ENCODE measurements at regions not wholly inside any gene's neighbourhood (a gene's known extent, or its start where the extent isn't known, plus 50 kb on each side); places are given as distances from the start of the nearest gene placed in this dataset.
"Not testable (repeated sequence)": the region's sequence is repeated elsewhere in the genome, so short reads cannot be mapped to it uniquely, and the experiment has no call there.

DNA sequence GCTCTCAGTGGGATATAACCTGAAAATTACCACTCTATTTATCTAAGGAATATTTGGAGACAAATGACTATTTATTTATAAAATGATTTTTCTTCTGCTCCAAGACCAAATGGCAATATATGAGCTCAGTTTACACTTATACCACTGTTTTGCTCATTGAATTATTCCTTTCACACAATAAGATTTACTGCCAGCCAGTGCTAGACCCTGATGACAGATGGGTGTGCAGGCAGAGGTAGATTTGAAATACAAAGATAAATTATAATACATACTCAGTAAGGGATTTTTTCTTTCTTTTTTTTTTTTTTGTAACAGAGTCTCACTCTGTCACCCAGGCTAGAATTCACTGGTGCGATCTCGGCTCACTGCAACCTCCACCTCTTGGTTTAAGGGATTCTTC lies 980.3 kb downstream of the EPHA3 start:
- no peak for DNase-seq

DNA sequence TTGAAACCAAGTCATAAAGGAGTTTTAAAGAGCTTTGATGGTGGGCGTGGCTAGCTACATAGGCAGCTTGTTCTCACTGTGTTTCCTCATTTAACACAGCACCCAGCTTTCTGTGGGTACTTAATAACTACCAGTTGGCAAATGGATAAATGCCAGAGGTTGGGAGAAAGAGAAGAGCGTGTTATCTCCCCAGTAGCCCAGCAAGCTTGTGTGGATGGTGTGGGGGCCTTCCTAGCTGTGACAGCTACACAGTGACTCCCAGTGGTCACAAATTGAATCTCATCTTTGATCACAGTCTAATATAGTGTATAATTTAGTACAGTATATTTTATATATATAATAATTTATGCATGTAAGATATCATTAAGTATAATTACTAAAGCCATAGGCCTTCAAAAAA lies 984.1 kb downstream of the EPHA3 start:
- no peak for DNase-seq

GRCh38 chr3:90092994-90093393 lies 985.6 kb downstream of the EPHA3 start:
- no peak for DNase-seq

GRCh38 chr3:90095811-90096210 lies 988.4 kb downstream of the EPHA3 start:
- DNase-seq, result no peak

- DNase-seq, result no peak
Observed at GRCh38 chr3:90099493-90099892, 992.1 kb downstream of the EPHA3 start.

GRCh38 chr3:90102146-90102545 lies 994.7 kb downstream of the EPHA3 start:
- no peak for DNase-seq

- no peak for DNase-seq
Observed at GRCh38 chr3:90121326-90121725, 1013.9 kb downstream of the EPHA3 start.

DNA sequence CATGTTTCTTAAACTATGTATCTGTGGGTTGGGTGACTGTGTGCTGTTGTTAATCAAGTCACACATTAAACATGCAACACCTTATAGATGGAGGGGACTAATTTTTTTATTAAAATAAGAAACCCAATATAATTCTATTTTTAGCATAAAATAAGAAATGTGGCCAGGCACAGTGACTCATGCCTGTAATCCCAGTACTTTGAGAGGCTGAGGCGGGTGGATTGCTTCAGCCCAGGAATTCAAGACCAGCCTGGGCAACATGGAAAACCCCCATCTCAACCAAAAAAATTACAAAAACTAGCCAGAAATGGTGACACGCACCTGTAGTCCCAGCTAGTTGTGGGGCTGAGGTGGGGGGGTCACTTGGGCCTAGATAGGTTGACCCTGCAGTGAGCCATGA lies 1021.0 kb downstream of the EPHA3 start:
- no peak for DNase-seq

DNA sequence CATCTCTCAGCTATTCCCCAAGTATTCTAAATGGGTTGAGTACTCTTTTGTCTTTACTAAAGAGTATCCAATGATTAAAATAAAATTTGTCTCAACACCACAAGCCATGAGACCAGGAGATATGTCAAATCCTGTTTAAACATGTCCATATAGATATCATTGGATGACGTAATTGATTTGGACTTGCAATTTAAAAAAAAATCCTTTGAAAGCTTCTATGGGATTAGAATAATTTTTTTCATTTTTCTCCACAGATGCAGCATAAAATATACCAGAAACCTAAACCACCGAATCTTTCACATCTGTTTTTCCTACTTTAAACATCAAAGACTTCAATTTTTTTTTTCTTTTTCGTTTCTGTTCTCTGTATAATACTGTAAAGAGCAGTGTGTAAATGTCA lies 1022.3 kb downstream of the EPHA3 start:
- no peak for DNase-seq

DNA sequence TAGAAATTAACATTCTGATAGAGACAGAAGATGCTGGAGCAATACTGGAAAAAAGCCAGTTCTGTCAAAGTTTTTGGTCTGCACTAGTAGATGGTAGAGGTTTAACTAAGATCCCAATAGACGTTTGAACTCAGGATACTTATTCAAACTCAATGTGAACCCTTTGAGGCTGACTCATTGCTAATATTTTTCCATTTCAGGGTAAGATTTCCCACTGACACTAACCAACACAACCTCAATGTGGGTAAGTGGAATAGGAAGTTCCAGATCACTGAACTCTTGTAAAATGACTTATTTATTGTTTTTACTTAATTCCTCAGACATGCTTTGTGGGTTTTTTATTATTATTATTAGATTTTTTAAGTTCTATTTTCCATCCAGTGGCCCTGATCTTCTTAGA lies 1024.8 kb downstream of the EPHA3 start:
- no peak for DNase-seq

DNA sequence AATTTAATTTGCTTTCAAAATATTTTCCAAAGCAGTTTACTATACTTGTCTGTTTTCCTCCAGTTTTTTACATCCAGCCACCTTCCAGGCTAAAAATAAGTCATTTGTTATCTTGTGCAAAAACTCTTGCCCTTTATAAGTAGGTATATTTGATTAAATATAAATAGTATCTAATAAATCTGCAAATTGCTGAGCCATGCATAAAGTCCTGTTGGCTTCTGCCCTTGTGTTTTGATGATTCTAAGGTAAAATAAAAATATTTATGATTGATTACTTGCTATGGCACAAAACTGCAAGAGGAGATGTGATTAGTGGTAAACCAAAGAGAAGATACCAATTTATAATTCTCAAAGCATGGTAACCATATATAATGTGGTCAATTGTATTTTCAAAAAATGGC lies 1026.7 kb downstream of the EPHA3 start:
- DNase-seq, result no peak

DNA sequence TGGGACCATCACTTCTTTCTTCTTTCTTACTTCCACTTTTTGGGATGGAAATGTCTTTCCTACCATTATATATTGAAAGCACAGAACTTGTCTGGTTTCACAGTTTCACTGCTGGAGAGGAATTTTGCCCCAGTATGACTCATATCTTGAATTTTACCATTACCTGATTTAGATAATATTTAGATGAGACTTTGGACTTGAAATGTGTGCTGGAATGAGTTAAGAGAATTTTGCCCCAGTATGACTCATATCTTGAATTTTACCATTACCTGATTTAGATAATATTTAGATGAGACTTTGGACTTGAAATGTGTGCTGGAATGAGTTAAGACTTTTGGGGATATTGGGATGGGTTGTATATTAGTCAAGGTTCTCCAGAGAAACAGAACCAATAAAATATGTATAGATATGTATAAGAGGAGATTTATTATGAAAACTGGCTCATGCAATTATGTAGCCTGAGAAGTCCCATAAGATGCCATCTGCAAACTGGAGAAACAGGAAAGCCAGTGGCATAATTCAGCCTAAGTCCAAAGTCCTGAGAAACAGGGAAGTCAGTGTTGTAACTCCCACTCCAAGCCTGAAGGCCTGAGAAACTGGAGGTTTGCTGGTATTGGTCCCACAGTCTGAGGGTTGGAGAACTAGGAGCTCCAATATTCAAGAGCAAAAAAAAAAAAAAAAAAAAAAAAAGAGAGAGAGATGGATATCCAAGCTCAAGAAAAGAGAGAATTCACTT lies 1029.2 kb downstream of the EPHA3 start:
- no peak for DNase-seq

DNA sequence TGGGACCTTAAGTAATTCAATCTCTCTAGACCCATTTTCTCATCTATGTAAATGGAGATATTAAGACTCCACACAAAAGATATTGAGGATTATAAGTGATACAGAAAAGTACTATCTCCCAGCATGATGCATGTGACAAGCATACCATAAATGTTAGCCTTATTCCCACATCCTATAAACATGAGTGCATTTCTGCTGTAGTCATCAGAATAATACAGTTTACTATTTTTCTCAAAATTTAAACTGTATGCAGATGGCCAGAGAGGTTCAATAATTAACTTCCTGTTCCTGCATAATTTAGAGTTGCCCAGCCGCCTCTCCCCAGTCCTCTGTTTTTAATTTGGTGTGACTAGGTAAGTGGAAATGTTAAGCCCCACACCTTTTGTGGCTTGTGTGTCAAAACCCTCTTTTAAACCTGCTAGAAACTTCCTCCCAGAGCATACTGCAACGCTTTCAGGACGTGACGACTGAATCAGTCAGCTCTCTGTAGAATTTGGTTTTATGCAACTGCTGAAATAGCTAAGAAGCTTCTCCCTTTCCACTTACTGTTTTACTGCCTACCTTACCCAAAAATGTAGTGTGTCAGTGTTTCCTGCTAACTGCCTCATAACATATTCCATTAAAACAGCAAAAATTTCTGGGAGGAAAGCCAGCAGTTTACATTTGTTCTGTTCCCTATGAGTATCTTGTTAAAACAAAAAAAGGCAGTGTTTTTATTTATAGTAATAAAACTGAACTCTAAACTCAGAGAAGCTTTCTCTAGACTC lies 1037.9 kb downstream of the EPHA3 start:
- no peak for DNase-seq

DNA sequence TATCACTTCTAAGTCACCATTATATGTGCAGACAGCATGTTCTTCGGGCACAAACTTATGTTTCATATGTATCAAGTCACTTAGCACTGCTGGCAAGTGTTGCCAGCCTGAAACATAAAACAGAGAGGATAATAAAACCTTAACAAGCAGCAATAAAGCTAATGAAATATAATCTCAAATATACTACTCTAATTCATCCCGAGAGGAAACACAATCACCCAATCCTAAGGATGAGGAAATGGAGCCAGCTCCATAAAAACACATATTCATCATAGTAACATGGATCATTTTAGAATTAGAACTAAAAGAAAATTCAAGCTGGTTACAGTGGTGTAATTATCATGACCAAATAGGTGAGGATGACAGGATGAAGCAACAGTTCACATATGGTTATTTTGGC lies 1072.7 kb downstream of the EPHA3 start:
- no peak for DNase-seq

DNA sequence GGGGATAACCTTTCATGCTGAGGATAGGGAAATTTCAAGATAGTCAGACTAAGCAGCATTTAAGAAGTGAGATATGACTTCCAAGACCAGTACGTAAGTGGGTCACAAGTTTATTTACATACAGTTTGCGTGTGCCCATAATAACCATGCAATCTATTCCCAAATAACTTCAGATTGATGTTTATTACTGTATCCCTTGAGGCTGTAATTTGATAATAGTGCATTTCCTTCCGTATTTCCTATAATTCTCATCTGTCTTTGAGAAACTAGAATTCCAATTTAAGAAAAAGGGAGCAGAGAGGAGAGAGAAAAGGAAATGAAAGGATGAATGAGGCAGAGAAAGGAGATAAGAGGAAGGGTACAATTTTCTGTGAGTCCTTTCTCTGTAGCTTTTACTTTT lies 1073.1 kb downstream of the EPHA3 start:
- DNase-seq, result no peak

GRCh38 chr3:90182291-90182976 lies 1075.0 kb downstream of the EPHA3 start:
- DNase-seq, result peak; percentile 12

- DNase-seq, result no peak
Observed at GRCh38 chr3:90184861-90185260, 1077.4 kb downstream of the EPHA3 start.

DNA sequence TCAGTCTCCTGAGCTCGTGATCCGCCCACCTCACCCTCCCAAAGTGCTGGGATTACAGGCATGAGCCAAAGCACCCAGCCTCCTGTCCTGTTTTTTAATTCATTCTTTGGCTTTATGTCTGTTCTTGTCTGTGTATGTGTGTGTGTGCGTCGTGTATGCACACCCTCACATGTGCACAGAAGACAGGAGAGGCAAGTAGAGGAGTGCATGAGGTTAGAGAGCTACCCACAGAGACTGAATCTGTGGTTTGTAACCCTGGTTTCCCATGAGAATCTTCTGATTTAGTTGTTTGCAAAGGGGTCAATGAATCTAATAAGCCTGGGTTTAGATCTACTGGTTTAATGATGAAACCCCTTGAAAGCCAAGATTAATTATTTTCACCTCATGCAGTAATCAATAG lies 1090.0 kb downstream of the EPHA3 start:
- not testable (repeated sequence) for DNase-seq

- DNase-seq, result not testable (repeated sequence)
Observed at GRCh38 chr3:90202931-90203330, 1095.5 kb downstream of the EPHA3 start.

DNA sequence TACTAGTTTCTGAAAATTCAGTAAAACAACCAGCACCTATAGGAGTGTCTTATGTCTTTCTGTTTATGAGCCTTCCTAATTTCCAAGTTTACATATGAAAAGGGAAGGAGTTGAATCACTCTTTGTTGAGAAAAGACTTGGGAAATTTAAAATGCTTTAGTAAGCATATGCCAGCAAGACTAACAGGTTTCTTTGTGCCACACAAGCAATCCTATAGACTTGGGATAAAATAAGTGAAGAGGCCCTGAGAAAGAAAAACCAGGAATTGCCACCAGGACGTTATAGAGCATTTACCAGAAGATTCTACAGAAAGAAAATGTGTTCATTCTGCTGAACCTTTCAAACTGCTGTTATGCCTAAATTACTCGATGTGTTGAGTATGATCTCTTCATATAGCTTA lies 1099.1 kb downstream of the EPHA3 start:
- DNase-seq, result not testable (repeated sequence)

GRCh38 chr3:90207353-90208097 lies 1100.1 kb downstream of the EPHA3 start:
- not testable (repeated sequence) for DNase-seq

DNA sequence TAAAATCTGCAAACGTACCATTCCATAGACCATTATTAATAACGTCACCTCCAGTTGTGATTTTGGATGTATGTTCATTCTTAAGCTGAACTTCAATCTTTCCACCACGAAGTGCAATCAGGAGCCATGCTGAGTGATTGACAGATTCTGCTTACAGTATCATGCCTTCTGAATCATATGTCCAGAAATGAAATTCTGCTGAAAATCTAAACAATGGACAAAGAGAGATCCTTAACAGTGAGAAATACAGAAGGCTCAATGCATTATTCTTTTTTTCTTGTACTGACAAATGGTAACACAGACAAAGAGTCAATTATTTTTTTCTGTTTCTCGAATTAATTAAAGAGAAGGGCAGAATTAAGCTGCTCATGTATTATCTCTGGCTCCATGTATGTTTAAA lies 1114.5 kb downstream of the EPHA3 start:
- DNase-seq, result no peak

DNA sequence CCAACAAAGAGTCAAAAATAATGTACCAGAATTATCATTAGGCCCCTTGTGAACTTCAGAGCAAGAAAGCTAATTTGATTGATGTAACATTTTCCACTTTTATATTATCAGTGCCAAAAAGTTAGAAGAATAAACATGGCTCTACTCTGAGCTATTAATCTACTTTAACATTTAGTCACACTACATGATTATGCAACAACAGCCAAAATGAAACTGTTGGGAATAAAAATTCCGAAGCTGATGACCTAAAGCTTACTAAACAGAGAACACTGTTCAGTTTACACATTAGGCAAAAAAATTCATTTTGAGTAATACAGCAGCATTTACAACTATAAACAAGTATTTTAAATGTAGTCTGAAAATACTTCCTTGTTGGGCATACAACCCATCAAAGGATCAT lies 1134.1 kb downstream of the EPHA3 start:
- no peak for DNase-seq
